B cell (primary cell): ENCODE measurements at regions not wholly inside any gene's neighbourhood (a gene's known extent, or its start where the extent isn't known, plus 50 kb on each side); places are given as distances from the start of the nearest gene placed in this dataset.

Experiments used
- ATAC-seq: fragments of 200-7000 bp; cut with Tn5 transposase; one replicate; pipeline ENCODE4 v1.10.0; 2021; ENCODE audit warnings: low read depth, mild to moderate bottlenecking, moderate number of reproducible peaks, moderate library complexity
- CTCF ChIA-PET: fragments of 350-600 bp; sonication (Branson Sonifier 250); formaldehyde crosslinking; loops from one replicate; lab custom pipeline; 2021; ENCODE audit warnings: antibody characterized with exemption, inconsistent platforms; lab: Charles Lee
- POLR2A ChIA-PET: fragments of 350-600 bp; sonication (Branson Sonifier 250); formaldehyde crosslinking; loops from one replicate; lab custom pipeline; 2021; ENCODE audit warnings: antibody characterized with exemption; lab: Charles Lee
- DNase-seq: peaks from one replicate; pipeline ENCODE4 v3.0.0; 2013
- H2AFZ ChIP-seq: 2 replicates; pipeline ENCODE4 v1.6.1; 2012; ENCODE audit warnings: mild to moderate bottlenecking, low read depth, low read length; ENCODE audit not compliant: insufficient read depth, poor library complexity, severe bottlenecking
- H3K27ac ChIP-seq, 2 donors: 1 replicate in 1 of 2; 2 replicates in 1 of 2; pipeline ENCODE4 v1.5.1; 2012 to 2013; ENCODE audit warnings: low read length in 2 of 2, mild to moderate bottlenecking in 2 of 2, moderate library complexity in 1 of 2
- H3K27me3 ChIP-seq, 4 experiments: fragments of 200-600 bp in 1 of 4; sonication (generic) in 1 of 4; replicated peaks in 1 of 4; 1 replicate in 2 of 4; 2 replicates in 2 of 4; pipeline versions ENCODE4 v1.6.1 to v1.7.0; 2013 to 2016; ENCODE audit warnings: low read length in 3 of 4, mild to moderate bottlenecking in 2 of 4, mixed read lengths in 1 of 4, moderate library complexity in 1 of 4; ENCODE audit not compliant: insufficient read depth in 4 of 4, control insufficient read depth in 3 of 4; ENCODE audit errors: control extremely low read depth in 1 of 4
- H3K36me3 ChIP-seq, 2 experiments: replicated peaks in 1 of 2; 1 replicate in 1 of 2; 2 replicates in 1 of 2; pipeline versions ENCODE4 v1.6.1 to v1.7.1; 2013; ENCODE audit warnings: low read length in 1 of 2; ENCODE audit not compliant: insufficient read depth in 2 of 2, control insufficient read depth in 1 of 2; ENCODE audit errors: control extremely low read depth in 1 of 2, extremely low read depth in 1 of 2
- H3K4me1 ChIP-seq, 2 donors: fragments of 200-600 bp in 1 of 2; sonication (generic) in 1 of 2; 1 replicate in 1 of 2; 2 replicates in 1 of 2; pipeline versions ENCODE4 v1.5.1 to v1.6.1; 2013 to 2017; ENCODE audit warnings: low read length in 2 of 2; ENCODE audit not compliant: control insufficient read depth in 2 of 2, insufficient read depth in 2 of 2
- H3K4me2 ChIP-seq: replicated peaks from 2 replicates; pipeline ENCODE3; 2012; ENCODE audit warnings: mild to moderate bottlenecking, low read depth, low read length; ENCODE audit not compliant: poor library complexity, severe bottlenecking
- H3K4me3 ChIP-seq, 5 experiments: fragments of 200-600 bp in 1 of 5; sonication (generic) in 1 of 5; 1 replicate in 3 of 5; 2 replicates in 2 of 5; pipeline versions ENCODE4 v1.5.1 to v1.7.0; 2011 to 2016; ENCODE audit warnings: low read length in 4 of 5, mild to moderate bottlenecking in 4 of 5, low read depth in 2 of 5, control low read depth in 1 of 5, moderate library complexity in 1 of 5; ENCODE audit not compliant: insufficient read depth in 1 of 5; ENCODE audit errors: control extremely low read depth in 1 of 5, extremely low read depth in 1 of 5
- H3K79me2 ChIP-seq: fragments of 200-600 bp; sonication (generic); one replicate; pipeline ENCODE4 v1.6.0; 2016; ENCODE audit warnings: low read length; ENCODE audit not compliant: control insufficient read depth, insufficient read depth
- H3K9ac ChIP-seq: fragments of 200-600 bp; sonication (generic); 2 replicates; pipeline ENCODE4 v1.6.1; 2017; ENCODE audit warnings: mild to moderate bottlenecking, low read length, moderate library complexity
- H3K9me3 ChIP-seq, 3 donors: one replicate each; pipeline versions ENCODE4 v1.6.1 to v1.7.1; 2013; ENCODE audit warnings: low read length in 2 of 3; ENCODE audit not compliant: control insufficient read depth in 2 of 3, insufficient read depth in 1 of 3; ENCODE audit errors: control extremely low read depth in 1 of 3
- H4K20me1 ChIP-seq: 2 replicates; pipeline ENCODE4 v1.6.0; 2012; ENCODE audit warnings: mild to moderate bottlenecking, low read length; ENCODE audit not compliant: insufficient read depth, control insufficient read depth, poor library complexity, severe bottlenecking
- H3K27ac Mint-ChIP-seq: one replicate; pipeline ENCODE4 v1.8.0; 2021; ENCODE audit warnings: mixed read lengths
- H3K27me3 Mint-ChIP-seq: one replicate; pipeline ENCODE4 v1.8.0; 2021; ENCODE audit warnings: mixed read lengths
- H3K4me1 Mint-ChIP-seq: one replicate; pipeline ENCODE4 v1.8.0; 2021; ENCODE audit warnings: mixed read lengths
- H3K4me3 Mint-ChIP-seq: one replicate; pipeline ENCODE4 v1.8.0; 2021; ENCODE audit warnings: mixed read lengths
- H3K9me3 Mint-ChIP-seq: one replicate; pipeline ENCODE4 v1.8.0; 2022; ENCODE audit warnings: mixed read lengths; ENCODE audit not compliant: insufficient read depth
- CTCF ChIP-seq: fragments of 200-600 bp; IDR thresholded peaks from one replicate; pipeline ENCODE4 v1.8.0; 2022; ENCODE audit warnings: antibody characterized with exemption, mild to moderate bottlenecking
- EZH2 ChIP-seq: IDR thresholded peaks from 2 replicates; pipeline ENCODE4 v1.6.1; 2012; ENCODE audit warnings: borderline replicate concordance, low read depth, mild to moderate bottlenecking, moderate library complexity, low read length; ENCODE audit not compliant: insufficient read depth, poor library complexity, severe bottlenecking
- WGBS: methylation state at CpG from one replicate; pipeline ENCODE4 v1.1.5; 2013; ENCODE audit warnings: missing lambda C conversion rate; ENCODE audit not compliant: insufficient coverage; 5-methylcytosine and 5-hydroxymethylcytosine counted together
- intact Hi-C: fragments of 100-400 bp; cut with micrococcal nuclease; formaldehyde crosslinking; loops from one replicate; pipeline ENCODE4 v1.10.0; 2022

GRCh38 chr9:87097238-87097637 lies 149.9 kb upstream of the GAS1 start:
- DNase-seq (no peak), ATAC-seq (no peak)
- Histone ChIP-seq H4K20me1 (no peaks in the 10 kb centered on the region), H3K4me1 (no peaks in the 10 kb centered on the region), H2AFZ (no peak overlapping the region), H3K36me3 (no peaks in the 10 kb centered on the region), H3K4me3 (no peak overlapping the region), H3K9ac (no peak overlapping the region), H3K27ac (no peak overlapping the region), H3K9me3 (no peaks in the 10 kb centered on the region), H3K79me2 (no peaks in the 10 kb centered on the region), H3K4me2 (no peak overlapping the region), H3K27me3 (no peaks in the 10 kb centered on the region)
- H3K9me3 Mint-ChIP-seq, result peaks cover 4% of the 10 kb centered on the region
- ChIA-PET POLR2A (no interaction called here), CTCF (no interaction called here)
- intact Hi-C loops, result no loop called here
- no peak overlapping the region for H3K27ac Mint-ChIP-seq
- no CpG with 5 or more reads among the region's 3 CpGs for WGBS
- no peak overlapping the region for H3K4me3 Mint-ChIP-seq
- H3K27me3 Mint-ChIP-seq, result no peaks in the 10 kb centered on the region
- no peak for TF ChIP-seq CTCF
- TF ChIP-seq EZH2, result no peak
- H3K4me1 Mint-ChIP-seq, result no peaks in the 10 kb centered on the region

- no CpG with 5 or more reads among the region's 1 CpG for WGBS
- no peak overlapping the region for H3K4me2 ChIP-seq
- CTCF ChIA-PET, result no interaction called here
Observed at GRCh38 chr9:87099407-87099806, 152.1 kb upstream of the GAS1 start.

More at GRCh38 chr9:87099407-87099806, 152.1 kb upstream of the GAS1 start:
- Histone ChIP-seq H3K36me3 (no peaks in the 10 kb centered on the region), H4K20me1 (no peaks in the 10 kb centered on the region), H3K4me1 (no peaks in the 10 kb centered on the region), H3K9ac (no peak overlapping the region), H3K9me3 (no peaks in the 10 kb centered on the region), H3K27ac (no peak overlapping the region), H3K79me2 (no peaks in the 10 kb centered on the region), H3K27me3 (no peaks in the 10 kb centered on the region), H3K4me3 (no peak overlapping the region), H2AFZ (no peak overlapping the region)
- Mint-ChIP-seq H3K27ac (no peak overlapping the region), H3K9me3 (no peaks in the 10 kb centered on the region), H3K27me3 (no peaks in the 10 kb centered on the region), H3K4me3 (no peak overlapping the region), H3K4me1 (no peaks in the 10 kb centered on the region)
- intact Hi-C loops, result no loop called here
- DNase-seq (no peak), ATAC-seq (no peak)
- POLR2A ChIA-PET, result no interaction called here
- no peak for TF ChIP-seq EZH2
- no peak for TF ChIP-seq CTCF
